Keratinocyte (primary cell): ENCODE measurements at regions not wholly inside any gene's neighbourhood (a gene's known extent, or its start where the extent isn't known, plus 50 kb on each side); places are given as distances from the start of the nearest gene placed in this dataset.
A peak's percentile ranks its signal among the peaks of the same experiment; 100 is the strongest.

Source experiments
- DNase-seq: peaks from one replicate; pipeline ENCODE4 v3.0.0-alpha.2; 2011; ENCODE audit warnings: low read depth, missing footprints, low spot score
- FAIRE-seq: peaks from 2 replicates; lab custom pipeline; 2011; peaks lifted over from hg19 to GRCh38; lab: Jason Lieb, UNC
- H2AFZ ChIP-seq: 2 replicates; pipeline ENCODE4 v1.6.0; 2012; ENCODE audit warnings: low read length, control low read depth, inconsistent platforms; ENCODE audit not compliant: control insufficient read depth
- H3K27ac ChIP-seq: 2 replicates; pipeline ENCODE4 v1.5.1; 2011; ENCODE audit warnings: low read length; ENCODE audit not compliant: control insufficient read depth, insufficient read depth
- H3K27me3 ChIP-seq: 3 replicates; pipeline ENCODE4 v1.6.0; 2011; ENCODE audit warnings: low read length; ENCODE audit not compliant: control insufficient read depth, insufficient read depth; ENCODE audit errors: extremely low read depth
- H3K36me3 ChIP-seq, 2 experiments: 2 replicates in 1 of 2; 3 replicates in 1 of 2; pipeline ENCODE4 v1.5.1; 2011; ENCODE audit warnings: low read length in 2 of 2, mild to moderate bottlenecking in 1 of 2; ENCODE audit not compliant: control insufficient read depth in 2 of 2, insufficient read depth in 2 of 2; ENCODE audit errors: extremely low read depth in 1 of 2
- H3K4me1 ChIP-seq: 3 replicates; pipeline ENCODE4 v1.5.1; 2011; ENCODE audit warnings: low read length; ENCODE audit not compliant: control insufficient read depth, insufficient read depth; ENCODE audit errors: extremely low read depth
- H3K4me2 ChIP-seq: 3 replicates; pipeline ENCODE4 v1.6.0; 2011; ENCODE audit warnings: low read depth, low read length; ENCODE audit not compliant: control insufficient read depth, insufficient read depth; ENCODE audit errors: extremely low read depth
- H3K4me3 ChIP-seq, 3 experiments: fragments of 200-600 bp in 1 of 3; sonication (generic) in 1 of 3; 2 replicates in 2 of 3; 3 replicates in 1 of 3; pipeline ENCODE4 v1.5.1; 2011 to 2016; ENCODE audit warnings: low read length in 3 of 3, mild to moderate bottlenecking in 3 of 3, control low read depth in 2 of 3, inconsistent platforms in 1 of 3, low read depth in 1 of 3, mixed read lengths in 1 of 3, mixed run types in 1 of 3, moderate library complexity in 1 of 3; ENCODE audit not compliant: control insufficient read depth in 2 of 3, insufficient read depth in 2 of 3; ENCODE audit errors: extremely low read depth in 1 of 3
- H3K79me2 ChIP-seq: 2 replicates; pipeline ENCODE4 v1.6.0; 2012; ENCODE audit warnings: low read length; ENCODE audit not compliant: control insufficient read depth, insufficient read depth
- H3K9ac ChIP-seq: 3 replicates; pipeline ENCODE4 v1.6.0; 2011; ENCODE audit warnings: low read length; ENCODE audit not compliant: control insufficient read depth, insufficient read depth; ENCODE audit errors: extremely low read depth
- H3K9me1 ChIP-seq: 3 replicates; pipeline ENCODE4 v1.6.0; 2011; ENCODE audit warnings: low read length; ENCODE audit not compliant: control insufficient read depth, insufficient read depth; ENCODE audit errors: extremely low read depth
- H3K9me3 ChIP-seq: 2 replicates; pipeline ENCODE4 v1.5.1; 2012; ENCODE audit warnings: low read depth, low read length; ENCODE audit not compliant: control insufficient read depth
- H4K20me1 ChIP-seq: 3 replicates; pipeline ENCODE4 v1.6.0; 2011; ENCODE audit warnings: low read length; ENCODE audit not compliant: control insufficient read depth, insufficient read depth; ENCODE audit errors: extremely low read depth
- CTCF ChIP-seq, 3 experiments: IDR thresholded peaks in 1 of 3; conservative IDR thresholded peaks in 1 of 3; optimal IDR thresholded peaks in 1 of 3; 2 replicates in 2 of 3; 3 replicates in 1 of 3; pipeline versions ENCODE3 to v1.5.1; 2011; ENCODE audit warnings: low read length in 3 of 3, mild to moderate bottlenecking in 3 of 3, moderate library complexity in 2 of 3, control low read depth in 1 of 3, inconsistent platforms in 1 of 3; ENCODE audit not compliant: insufficient read depth in 2 of 3; ENCODE audit errors: extremely low read depth in 1 of 3
- EZH2 ChIP-seq: IDR thresholded peaks from one replicate; pipeline ENCODE4 v1.6.1; 2012; ENCODE audit warnings: inconsistent platforms, mild to moderate bottlenecking, low read length, moderate library complexity
- dilution Hi-C: fragments of 300-500 bp; cut with MboI; formaldehyde crosslinking; loops from one replicate; pipeline ENCODE4 v1.7.0; 2020; ENCODE audit warnings: low sequenced_read_pairs; ENCODE audit not compliant: extremely low pct_ligation_motif_present

DNA sequence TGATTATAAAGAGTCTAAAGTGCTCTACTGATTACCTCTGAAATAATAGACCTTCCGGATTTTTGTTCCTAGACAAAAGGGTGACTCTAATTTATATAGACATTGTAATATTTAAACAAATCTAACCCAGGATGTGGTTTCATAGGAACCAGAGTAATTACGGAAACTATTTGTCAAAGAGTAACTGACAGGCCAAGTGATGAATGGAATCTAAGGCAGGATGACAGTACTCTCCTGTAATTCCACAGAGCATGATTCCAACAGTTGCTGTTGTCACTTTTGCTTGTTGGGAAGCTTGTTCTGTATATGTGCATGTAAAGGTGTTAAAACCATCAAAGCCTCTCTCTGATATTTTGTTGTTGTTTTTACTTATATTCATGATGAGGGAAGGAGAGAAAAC is 1141.0 kb downstream of the IGSF11 start:
- no peak overlapping the region for H3K27ac ChIP-seq

GRCh38 chr3:117898722-117899522 is 1135.7 kb downstream of the IGSF11 start:
- no peak overlapping the region for H3K27ac ChIP-seq
- H3K36me3 ChIP-seq, result no peaks in the 10 kb centered on the region
- TF ChIP-seq EZH2 (no peak), CTCF (optimal IDR thresholded peaks at IDR 0.05 in 1 of 3, IDR thresholded peaks at IDR 0.05 in 1 of 3, conservative IDR thresholded peaks at IDR 0.05 in 1 of 3; ENCODE audit: extremely low read depth in 1 of 3, insufficient read depth in 2 of 3, low read length in 3 of 3) (peak in 2 of 3 experiments; percentile 29 to 51)
- H3K4me1 ChIP-seq, result no peaks in the 10 kb centered on the region
- H3K27me3 ChIP-seq, result no peaks in the 10 kb centered on the region
- no peaks in the 10 kb centered on the region for H4K20me1 ChIP-seq
- H2AFZ ChIP-seq, result no peak overlapping the region
- dilution Hi-C loops, result no loop called here
- H3K79me2 ChIP-seq, result no peaks in the 10 kb centered on the region
- no peak for FAIRE-seq
- no peak overlapping the region for H3K4me3 ChIP-seq
- H3K9me3 ChIP-seq, result no peaks in the 10 kb centered on the region
- H3K4me2 ChIP-seq, result no peak overlapping the region
- no peak overlapping the region for H3K9ac ChIP-seq
- DNase-seq, result no peak
- H3K9me1 ChIP-seq, result no peaks in the 10 kb centered on the region

More for the DNA sequence above, 1141.0 kb downstream of the IGSF11 start:
- Histone ChIP-seq H3K4me2 (no peak overlapping the region), H3K9me3 (no peaks in the 10 kb centered on the region), H3K27me3 (no peaks in the 10 kb centered on the region), H3K4me3 (no peak overlapping the region), H4K20me1 (no peaks in the 10 kb centered on the region), H2AFZ (no peak overlapping the region), H3K9ac (no peak overlapping the region), H3K79me2 (no peaks in the 10 kb centered on the region), H3K36me3 (no peaks in the 10 kb centered on the region), H3K9me1 (no peaks in the 10 kb centered on the region), H3K4me1 (no peaks in the 10 kb centered on the region)
- TF ChIP-seq CTCF (optimal IDR thresholded peaks at IDR 0.05 in 1 of 3, IDR thresholded peaks at IDR 0.05 in 1 of 3, conservative IDR thresholded peaks at IDR 0.05 in 1 of 3; ENCODE audit: extremely low read depth in 1 of 3, insufficient read depth in 2 of 3, low read length in 3 of 3) (no peak), EZH2 (no peak)
- DNase-seq (no peak), FAIRE-seq (no peak)
- dilution Hi-C loops, result no loop called here
